K562 (cell line): ENCODE measurements at regions not wholly inside any gene's neighbourhood (a gene's known extent, or its start where the extent isn't known, plus 50 kb on each side); places are given as distances from the start of the nearest gene placed in this dataset.

ENCODE experiments used
- ATAC-seq: fragments of 200-7000 bp; cut with Tn5 transposase; 3 replicates; pipeline ENCODE4 v1.9.1; 2020; ENCODE audit warnings: moderate library complexity
- BruUV-seq: library from RNA; stranded (reverse); fragments of 400-500 nt; replicated peaks from 2 replicates; lab custom pipeline; 2021; lab: Mats Ljungman, UMichigan
- CTCF ChIA-PET: fragments of 300-600 bp; formaldehyde crosslinking; extraction: SDS; loops from one replicate; lab custom pipeline; 2021; ENCODE audit warnings: low intra/inter-chr PET ratio; lab: Yijun Ruan, JAX
- POLR2A ChIA-PET: fragments of 300-600, 350-650 bp; sonication (Branson Sonifier 250); formaldehyde crosslinking; extraction: SDS; loops from one replicate; lab custom pipeline; 2021; ENCODE audit warnings: antibody characterized with exemption, inconsistent platforms; lab: Yijun Ruan, JAX
- DNase-seq, 4 experiments: peaks; one replicate each; pipeline versions ENCODE4 v3.0.0 to v3.0.0-alpha.2; 2011 to 2018; ENCODE audit warnings: low spot score in 3 of 4, mixed read lengths in 3 of 4; ENCODE audit errors: extremely low read depth in 1 of 4
- FAIRE-seq: peaks from 2 replicates; lab custom pipeline; 2011; peaks lifted over from hg19 to GRCh38; lab: Jason Lieb, UNC
- H2AFZ ChIP-seq: 2 replicates; pipeline ENCODE4 v1.6.0; 2011; ENCODE audit warnings: low read depth, low read length, control low read depth, inconsistent platforms
- H3K27ac ChIP-seq: fragments of 200-600 bp; 3 replicates; pipeline ENCODE4 v1.8.0; 2011; ENCODE audit warnings: low read depth, mild to moderate bottlenecking, control low read depth, inconsistent platforms, low read length, moderate library complexity, mixed read lengths; ENCODE audit errors: extremely low read depth
- H3K27me3 ChIP-seq, 2 experiments: fragments of 300-600 bp in 1 of 2; 2 replicates in 1 of 2; 3 replicates in 1 of 2; pipeline versions ENCODE4 v1.6.0 to v1.8.0; 2011; ENCODE audit warnings: inconsistent platforms in 2 of 2, low read length in 2 of 2, mild to moderate bottlenecking in 1 of 2, mixed read lengths in 1 of 2, moderate library complexity in 1 of 2; ENCODE audit not compliant: control insufficient read depth in 2 of 2, insufficient read depth in 2 of 2
- H3K36me3 ChIP-seq: fragments of 300-600 bp; 3 replicates; pipeline ENCODE4 v1.8.0; 2011; ENCODE audit warnings: mild to moderate bottlenecking, low read length, inconsistent platforms; ENCODE audit not compliant: control insufficient read depth, insufficient read depth
- H3K4me1 ChIP-seq, 2 experiments: fragments of 200-600 bp in 1 of 2; replicated peaks in 1 of 2; 2 replicates in 1 of 2; 3 replicates in 1 of 2; pipeline versions ENCODE4 v1.5.1 to v1.8.0; 2011; ENCODE audit warnings: inconsistent platforms in 2 of 2, low read length in 2 of 2, mild to moderate bottlenecking in 1 of 2, mixed read lengths in 1 of 2, moderate library complexity in 1 of 2; ENCODE audit not compliant: control insufficient read depth in 2 of 2, insufficient read depth in 2 of 2
- H3K4me2 ChIP-seq: 2 replicates; pipeline ENCODE4 v1.6.1; 2011; ENCODE audit warnings: low read length, control low read depth, inconsistent platforms, mixed read lengths; ENCODE audit not compliant: insufficient read depth
- H3K4me3 ChIP-seq: fragments of 200-600 bp; sonication (generic), shearing (Covaris generic); 2 replicates; pipeline ENCODE4 v1.5.1; 2016; ENCODE audit warnings: control low read depth, inconsistent platforms
- H3K79me2 ChIP-seq: fragments of 200-600 bp; 3 replicates; pipeline ENCODE4 v1.8.0; 2011; ENCODE audit warnings: low read length, inconsistent platforms; ENCODE audit not compliant: control insufficient read depth, insufficient read depth
- H3K9ac ChIP-seq, 2 experiments: 2 replicates each; pipeline versions ENCODE4 v1.6.0 to v1.6.1; 2011; ENCODE audit warnings: low read depth in 2 of 2, low read length in 2 of 2, control low read depth in 1 of 2, inconsistent platforms in 1 of 2, mild to moderate bottlenecking in 1 of 2, mixed read lengths in 1 of 2; ENCODE audit not compliant: insufficient read depth in 1 of 2
- H3K9me1 ChIP-seq: one replicate; pipeline ENCODE4 v1.6.0; 2011; ENCODE audit warnings: inconsistent platforms, mild to moderate bottlenecking, low read length, moderate library complexity; ENCODE audit not compliant: control insufficient read depth, insufficient read depth
- H3K9me3 ChIP-seq: replicated peaks from 2 replicates; pipeline ENCODE4 v1.5.1; 2011; ENCODE audit warnings: low read depth, low read length, inconsistent platforms; ENCODE audit not compliant: control insufficient read depth, insufficient read depth
- H4K20me1 ChIP-seq: replicated peaks from 2 replicates; pipeline ENCODE4 v1.6.1; 2011; ENCODE audit warnings: low read length, inconsistent platforms, mixed read lengths; ENCODE audit not compliant: control insufficient read depth, insufficient read depth
- ARID3A ChIP-seq: IDR thresholded peaks from 2 replicates; pipeline ENCODE4 v1.6.1; 2012; ENCODE audit warnings: low read depth, low read length, improper control_type of control experiment, borderline replicate concordance
- CREB3 ChIP-seq: fragments of 450-650 bp; conservative IDR thresholded peaks from 2 replicates; pipeline ENCODE4 v1.6.1; 2016; ENCODE audit warnings: missing genetic modification characterization, low read depth, mild to moderate bottlenecking, missing compliant biosample characterization, moderate library complexity
- E2F1 ChIP-seq: sonication (generic); formaldehyde crosslinking; IDR thresholded peaks from 2 replicates; pipeline ENCODE4 v1.8.1; 2023; ENCODE audit warnings: mild to moderate bottlenecking, missing genetic modification reagents, moderate library complexity
- E4F1 ChIP-seq: fragments of 250-450 bp; sonication (Bioruptor Pico); IDR thresholded peaks from 2 replicates; pipeline ENCODE4 v1.5.0; 2021; ENCODE audit warnings: mild to moderate bottlenecking, borderline replicate concordance
- ERF ChIP-seq: fragments of 450-650 bp; formaldehyde crosslinking; IDR thresholded peaks from 2 replicates; pipeline ENCODE4 v1.4.0; 2020; ENCODE audit warnings: mild to moderate bottlenecking, mixed read lengths
- ESRRA ChIP-seq: fragments of 450-650 bp; IDR thresholded peaks from 2 replicates; pipeline ENCODE4 v1.6.1; 2014; ENCODE audit warnings: low read depth, mild to moderate bottlenecking, moderate library complexity, borderline replicate concordance
- JUN ChIP-seq, 2 experiments: sonication (generic) in 1 of 2; formaldehyde crosslinking in 1 of 2; IDR thresholded peaks; 2 replicates each; pipeline versions ENCODE4 v1.6.1 to v1.8.0; 2012 to 2022; ENCODE audit warnings: borderline replicate concordance in 2 of 2, mild to moderate bottlenecking in 2 of 2, improper control_type of control experiment in 1 of 2, low read depth in 1 of 2, low read length in 1 of 2, missing genetic modification reagents in 1 of 2
- KAT2B ChIP-seq: IDR thresholded peaks from one replicate; pipeline ENCODE4 v1.6.1; 2012; ENCODE audit warnings: low read depth, mild to moderate bottlenecking, control low read depth, inconsistent platforms, low read length, moderate library complexity
- KHSRP ChIP-seq: fragments of 450-650 bp; IDR thresholded peaks from 2 replicates; pipeline ENCODE4 v1.6.1; 2017
- POLR2AphosphoS5 ChIP-seq: IDR thresholded peaks from 2 replicates; pipeline ENCODE4 v1.6.1; 2011; ENCODE audit warnings: mild to moderate bottlenecking, low read depth, low read length, moderate library complexity; ENCODE audit not compliant: control insufficient read depth, insufficient read depth
- SNIP1 ChIP-seq: fragments of 450-650 bp; IDR thresholded peaks from 2 replicates; pipeline ENCODE4 v1.7.1; 2017; ENCODE audit warnings: low read depth, mild to moderate bottlenecking
- USF1 ChIP-seq: sonication (generic); formaldehyde crosslinking; IDR thresholded peaks from 2 replicates; pipeline ENCODE4 v1.9.0; 2022; ENCODE audit warnings: mild to moderate bottlenecking, missing genetic modification reagents
- ZBTB2 ChIP-seq: fragments of 450-650 bp; IDR thresholded peaks from 2 replicates; pipeline ENCODE4 v1.6.1; 2016; ENCODE audit warnings: antibody characterized with exemption
- ZNF507 ChIP-seq: conservative IDR thresholded peaks from 2 replicates; pipeline ENCODE4 v1.6.1; 2017; ENCODE audit warnings: missing genetic modification characterization, missing compliant biosample characterization
- WGBS: fragments of 100-300 bp; shearing (Covaris generic); methylation state at CpG from one replicate; pipeline ENCODE4 v1.1.6; 2016; ENCODE audit warnings: low coverage, mixed read lengths; ENCODE audit not compliant: insufficient coverage; ENCODE audit errors: missing lambda C conversion rate; 5-methylcytosine and 5-hydroxymethylcytosine counted together
- in situ Hi-C: fragments of 300-500 bp; cut with MboI; formaldehyde crosslinking; loops from 4 replicates; pipeline ENCODE4 v1.15.0; 2018; ENCODE audit warnings: inconsistent platforms, mixed read lengths
- intact Hi-C: fragments of 100-400 bp; cut with micrococcal nuclease; formaldehyde crosslinking; loops from 2 replicates; pipeline ENCODE4 v1.14.2; 2022

DNA sequence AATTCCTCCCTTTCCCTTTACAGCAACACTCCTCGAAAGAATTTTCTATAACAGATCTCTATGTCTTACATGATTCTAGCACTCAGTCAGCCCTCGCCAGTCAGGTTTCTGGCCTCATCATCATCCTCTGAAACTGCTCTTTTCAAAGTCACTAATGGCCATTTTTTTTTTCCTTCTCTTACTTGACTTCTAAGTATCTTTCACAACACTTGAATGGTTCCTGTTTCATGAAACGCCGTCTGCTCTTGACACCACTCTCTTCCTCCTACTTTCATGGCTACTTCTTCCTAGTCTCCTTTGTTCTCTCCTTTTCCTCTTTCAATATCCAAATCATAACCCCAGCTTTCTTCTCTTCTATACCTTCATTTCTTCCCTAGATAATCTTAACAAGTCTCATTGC, 100.5 kb upstream of the NRP1 start:
- Histone ChIP-seq H4K20me1 (no peaks in the 10 kb centered on the region), H3K9me3 (no peaks in the 10 kb centered on the region), H3K79me2 (no peaks in the 10 kb centered on the region), H3K9ac (no peak overlapping the region), H3K27ac (no peak overlapping the region), H3K4me1 (no peaks in the 10 kb centered on the region), H2AFZ (no peak overlapping the region), H3K4me2 (no peak overlapping the region), H3K4me3 (no peak overlapping the region), H3K9me1 (no peaks in the 10 kb centered on the region), H3K27me3 (peaks cover 0 to 5% of the 10 kb centered on the region in 2 experiments; a peak in 1 of 5 replicates), H3K36me3 (no peaks in the 10 kb centered on the region)
- POLR2A ChIA-PET, result no interaction called here
- BruUV-seq, result no TSS peak
- FAIRE-seq, result peak; percentile 55
- in situ Hi-C loops (no loop called here), intact Hi-C loops (no loop called here)
- 0% methylated on average over 4 of the region's 4 CpGs for WGBS
- ATAC-seq, result no peak
- CTCF ChIA-PET, result no interaction called here
- DNase-seq, result no peak
- TF ChIP-seq ESRRA (no peak), JUN (IDR thresholded peaks at IDR 0.05; ENCODE audit: borderline replicate concordance, low read depth, low read length) (no peak), JUN (CRISPR knock-in tag; IDR thresholded peaks at IDR 0.05; ENCODE audit: borderline replicate concordance) (no peak), ARID3A (no peak), CREB3 (tag) (no peak), KAT2B (no peak), POLR2AphosphoS5 (no peak), SNIP1 (no peak), USF1 (CRISPR knock-in tag) (no peak), ZNF507 (tag) (no peak), KHSRP (no peak), ERF (CRISPR knock-in tag) (no peak), E4F1 (CRISPR knock-in tag) (no peak), E2F1 (no peak), ZBTB2 (no peak)
